ENCODE measurements at regions not wholly inside any gene's neighbourhood (a gene's known extent, or its start where the extent isn't known, plus 50 kb on each side); places are given as distances from the start of the nearest gene placed in this dataset.

DNA sequence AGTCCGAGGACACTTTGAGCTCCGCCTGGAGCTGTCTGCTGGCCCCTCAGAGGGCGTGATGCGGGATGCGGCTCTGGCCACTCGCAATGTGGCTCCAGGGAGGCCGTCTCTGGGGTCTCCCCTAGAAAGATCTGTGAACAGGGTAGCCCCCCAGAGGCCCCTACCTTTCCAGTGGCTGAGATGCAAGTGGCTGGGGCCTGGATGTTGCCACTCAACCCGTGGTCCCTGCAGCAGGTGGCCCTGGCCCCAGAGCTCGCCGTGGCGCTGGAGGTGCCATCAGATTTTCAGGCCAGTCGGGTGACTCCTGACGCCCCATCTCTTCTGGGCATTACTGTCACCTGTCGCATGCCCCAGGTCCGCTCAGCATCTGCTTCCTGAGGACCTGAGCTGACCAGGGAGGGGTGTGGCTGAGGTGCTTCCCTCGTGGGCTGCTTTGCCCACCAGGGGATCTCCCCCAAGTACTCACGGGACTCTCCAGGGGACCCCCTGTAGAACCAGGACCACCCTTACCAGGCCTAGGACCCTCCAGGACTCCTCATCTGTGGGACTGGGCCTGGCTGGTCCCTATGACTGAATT, 102.1 kb upstream of the LRPAP1 start:
- TF ChIP-seq, protein P1, sequence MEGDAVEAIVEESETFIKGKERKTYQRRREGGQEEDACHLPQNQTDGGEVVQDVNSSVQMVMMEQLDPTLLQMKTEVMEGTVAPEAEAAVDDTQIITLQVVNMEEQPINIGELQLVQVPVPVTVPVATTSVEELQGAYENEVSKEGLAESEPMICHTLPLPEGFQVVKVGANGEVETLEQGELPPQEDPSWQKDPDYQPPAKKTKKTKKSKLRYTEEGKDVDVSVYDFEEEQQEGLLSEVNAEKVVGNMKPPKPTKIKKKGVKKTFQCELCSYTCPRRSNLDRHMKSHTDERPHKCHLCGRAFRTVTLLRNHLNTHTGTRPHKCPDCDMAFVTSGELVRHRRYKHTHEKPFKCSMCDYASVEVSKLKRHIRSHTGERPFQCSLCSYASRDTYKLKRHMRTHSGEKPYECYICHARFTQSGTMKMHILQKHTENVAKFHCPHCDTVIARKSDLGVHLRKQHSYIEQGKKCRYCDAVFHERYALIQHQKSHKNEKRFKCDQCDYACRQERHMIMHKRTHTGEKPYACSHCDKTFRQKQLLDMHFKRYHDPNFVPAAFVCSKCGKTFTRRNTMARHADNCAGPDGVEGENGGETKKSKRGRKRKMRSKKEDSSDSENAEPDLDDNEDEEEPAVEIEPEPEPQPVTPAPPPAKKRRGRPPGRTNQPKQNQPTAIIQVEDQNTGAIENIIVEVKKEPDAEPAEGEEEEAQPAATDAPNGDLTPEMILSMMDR (IDR thresholded peaks at IDR 0.05), result no peak
- no peak for TF ChIP-seq POLR2A (IDR thresholded peaks at IDR 0.05)

Measured in body of pancreas (tissue), 4 donors.